ENCODE measurements at regions not wholly inside any gene's neighbourhood (a gene's known extent, or its start where the extent isn't known, plus 50 kb on each side); places are given as distances from the start of the nearest gene placed in this dataset.

DNA sequence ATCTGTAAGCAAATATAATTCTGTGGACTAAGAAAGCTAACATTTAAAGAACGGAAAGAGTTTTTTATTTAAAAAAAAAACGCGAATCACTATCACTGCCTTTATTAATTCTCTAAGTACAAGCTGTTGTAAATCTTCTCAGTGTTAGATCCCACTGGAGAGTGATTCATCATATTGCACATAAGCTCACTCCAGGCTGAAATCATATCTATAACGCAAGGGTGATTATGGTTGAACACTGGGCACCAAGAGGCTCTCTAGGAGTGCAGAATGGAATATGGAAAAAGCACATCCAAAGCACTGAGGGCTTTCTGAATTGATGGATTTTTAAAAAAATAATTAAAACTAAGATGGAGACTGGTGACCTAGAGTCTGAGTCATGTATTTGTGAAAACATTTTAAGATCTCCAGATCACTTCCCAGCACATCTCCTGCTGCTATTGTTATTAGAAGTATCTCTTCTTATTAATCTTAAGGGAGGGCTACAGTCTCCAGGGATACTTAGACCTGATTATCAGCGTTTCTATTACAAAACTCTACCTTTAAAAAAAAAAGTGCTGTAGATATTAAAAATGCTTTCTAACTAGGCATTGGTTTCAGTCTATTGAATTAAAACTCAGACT lies 1106.8 kb downstream of the AACS start:
- intact Hi-C loops (cut with DNase I): no loop called here
- WGBS: 50% methylated on average over 5 of the region's 5 CpGs
- no peak for DNase-seq (ENCODE audit: low spot score)
- Histone ChIP-seq H3K27me3 (replicated peaks; ENCODE audit: insufficient read depth) (no peaks in the 10 kb centered on the region), H3K27ac (no peak overlapping the region), H3K4me3 (no peak overlapping the region), H3K9me3 (no peaks in the 10 kb centered on the region), H3K4me1 (replicated peaks) (no peaks in the 10 kb centered on the region), H3K36me3 (no peaks in the 10 kb centered on the region)
- TF ChIP-seq, protein P1, sequence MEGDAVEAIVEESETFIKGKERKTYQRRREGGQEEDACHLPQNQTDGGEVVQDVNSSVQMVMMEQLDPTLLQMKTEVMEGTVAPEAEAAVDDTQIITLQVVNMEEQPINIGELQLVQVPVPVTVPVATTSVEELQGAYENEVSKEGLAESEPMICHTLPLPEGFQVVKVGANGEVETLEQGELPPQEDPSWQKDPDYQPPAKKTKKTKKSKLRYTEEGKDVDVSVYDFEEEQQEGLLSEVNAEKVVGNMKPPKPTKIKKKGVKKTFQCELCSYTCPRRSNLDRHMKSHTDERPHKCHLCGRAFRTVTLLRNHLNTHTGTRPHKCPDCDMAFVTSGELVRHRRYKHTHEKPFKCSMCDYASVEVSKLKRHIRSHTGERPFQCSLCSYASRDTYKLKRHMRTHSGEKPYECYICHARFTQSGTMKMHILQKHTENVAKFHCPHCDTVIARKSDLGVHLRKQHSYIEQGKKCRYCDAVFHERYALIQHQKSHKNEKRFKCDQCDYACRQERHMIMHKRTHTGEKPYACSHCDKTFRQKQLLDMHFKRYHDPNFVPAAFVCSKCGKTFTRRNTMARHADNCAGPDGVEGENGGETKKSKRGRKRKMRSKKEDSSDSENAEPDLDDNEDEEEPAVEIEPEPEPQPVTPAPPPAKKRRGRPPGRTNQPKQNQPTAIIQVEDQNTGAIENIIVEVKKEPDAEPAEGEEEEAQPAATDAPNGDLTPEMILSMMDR (IDR thresholded peaks at IDR 0.05): no peak
- TF ChIP-seq POLR2A (IDR thresholded peaks at IDR 0.05) (no peak), POLR2AphosphoS5 (IDR thresholded peaks at IDR 0.05) (no peak)

- WGBS: 49% methylated on average over 5 of the region's 5 CpGs
- no peaks in the 10 kb centered on the region for H3K9me3 ChIP-seq
- no peaks in the 10 kb centered on the region for H3K27me3 ChIP-seq (replicated peaks; ENCODE audit: insufficient read depth)
- TF ChIP-seq POLR2A (IDR thresholded peaks at IDR 0.05) (no peak), POLR2AphosphoS5 (IDR thresholded peaks at IDR 0.05) (no peak)
- TF ChIP-seq, protein P1 (IDR thresholded peaks at IDR 0.05): no peak
- no peak overlapping the region for H3K4me3 ChIP-seq
- no peak overlapping the region for H3K27ac ChIP-seq
- DNase-seq (ENCODE audit: low spot score): no peak
- H3K4me1 ChIP-seq (replicated peaks): no peaks in the 10 kb centered on the region
- intact Hi-C loops (cut with DNase I): no loop called here
- H3K36me3 ChIP-seq: no peaks in the 10 kb centered on the region
These were observed 1117.5 kb downstream of the AACS start for GRCh38 chr12:126182619-126183236.

DNA sequence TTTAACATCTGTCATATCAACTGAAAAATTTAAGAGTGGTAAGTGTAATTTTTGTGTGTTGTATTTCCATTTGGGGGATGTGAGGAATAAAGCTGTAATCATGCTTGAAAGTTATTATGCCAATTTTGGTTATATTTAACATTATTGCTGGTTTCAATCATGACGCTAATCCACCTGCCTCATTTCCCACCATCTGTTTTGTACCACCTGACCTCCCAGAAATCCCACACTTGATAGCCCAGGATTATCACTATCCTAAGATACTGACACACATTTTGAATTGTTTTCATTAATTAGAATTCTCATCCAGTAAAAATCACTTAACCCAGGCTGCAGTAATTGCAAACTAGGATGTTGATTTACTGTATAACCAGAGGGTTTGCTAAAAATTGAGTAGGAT lies 1119.8 kb downstream of the AACS start:
- no peak overlapping the region for H3K4me3 ChIP-seq
- DNase-seq (ENCODE audit: low spot score): no peak
- intact Hi-C loops (cut with DNase I): no loop called here
- no peaks in the 10 kb centered on the region for H3K9me3 ChIP-seq
- TF ChIP-seq, protein P1 (IDR thresholded peaks at IDR 0.05): no peak
- TF ChIP-seq POLR2A (IDR thresholded peaks at IDR 0.05) (no peak), POLR2AphosphoS5 (IDR thresholded peaks at IDR 0.05) (no peak)
- H3K27ac ChIP-seq: no peak overlapping the region
- 100% methylated on average over 1 of the region's 1 CpG for WGBS
- H3K27me3 ChIP-seq (replicated peaks; ENCODE audit: insufficient read depth): no peaks in the 10 kb centered on the region
- no peaks in the 10 kb centered on the region for H3K36me3 ChIP-seq
- no peaks in the 10 kb centered on the region for H3K4me1 ChIP-seq (replicated peaks)

DNA sequence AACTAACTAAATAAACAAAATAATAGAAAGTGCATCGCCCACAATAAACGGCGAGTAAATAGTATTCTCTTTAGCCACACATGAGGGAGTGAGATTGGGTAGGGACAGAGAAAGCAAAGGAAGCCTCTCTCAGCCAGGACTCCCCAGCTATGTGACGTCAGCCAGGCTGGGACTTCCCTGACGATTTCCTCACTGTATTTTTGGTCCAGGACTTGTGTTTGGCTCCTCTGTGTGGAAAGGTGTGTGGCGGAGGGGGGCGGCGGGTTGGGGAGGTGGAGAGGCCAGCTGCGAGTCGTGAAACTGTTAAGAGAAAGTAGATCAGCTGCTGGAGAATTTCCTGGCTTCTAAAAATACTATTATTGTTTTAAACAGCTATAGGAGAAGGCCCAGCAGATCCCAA lies 1124.6 kb downstream of the AACS start:
- Histone ChIP-seq H3K4me3 (no peak overlapping the region), H3K27ac (no peak overlapping the region), H3K27me3 (replicated peaks; ENCODE audit: insufficient read depth) (no peaks in the 10 kb centered on the region), H3K9me3 (no peaks in the 10 kb centered on the region), H3K36me3 (no peaks in the 10 kb centered on the region), H3K4me1 (replicated peaks) (no peaks in the 10 kb centered on the region)
- DNase-seq (ENCODE audit: low spot score): no peak
- intact Hi-C loops (cut with DNase I): no loop called here
- no peak for TF ChIP-seq POLR2A (IDR thresholded peaks at IDR 0.05)
- TF ChIP-seq, protein P1 (IDR thresholded peaks at IDR 0.05): no peak
- no peak for TF ChIP-seq POLR2AphosphoS5 (IDR thresholded peaks at IDR 0.05)
- 48% methylated on average over 10 of the region's 10 CpGs for WGBS

Measured in prostate gland (tissue), 2 donors.